Endodermal cell (in vitro differentiated cells): ENCODE measurements at regions not wholly inside any gene's neighbourhood (a gene's known extent, or its start where the extent isn't known, plus 50 kb on each side); places are given as distances from the start of the nearest gene placed in this dataset.

ENCODE experiments used
- DNase-seq: peaks from one replicate; pipeline ENCODE4 v3.0.0-alpha.2; 2017
- H3K27ac ChIP-seq: 2 replicates; pipeline ENCODE4 v1.5.1; 2013; ENCODE audit warnings: mild to moderate bottlenecking, low read depth, low read length, moderate library complexity
- H3K27me3 ChIP-seq: 2 replicates; pipeline ENCODE4 v1.6.1; 2013; ENCODE audit warnings: mild to moderate bottlenecking, low read length, moderate library complexity; ENCODE audit not compliant: insufficient read depth, control insufficient read depth, poor library complexity, severe bottlenecking
- H3K36me3 ChIP-seq: 2 replicates; pipeline ENCODE4 v1.7.0; 2013; ENCODE audit warnings: mild to moderate bottlenecking, low read length, moderate library complexity; ENCODE audit not compliant: control insufficient read depth, insufficient read depth
- H3K4me1 ChIP-seq: one replicate; pipeline ENCODE4 v1.7.0; 2013; ENCODE audit warnings: low read length; ENCODE audit not compliant: control insufficient read depth, insufficient read depth
- H3K4me3 ChIP-seq: 2 replicates; pipeline ENCODE4 v1.5.1; 2013; ENCODE audit warnings: mild to moderate bottlenecking, low read length, moderate library complexity
- H3K9ac ChIP-seq: 2 replicates; pipeline ENCODE4 v1.6.1; 2013; ENCODE audit warnings: mild to moderate bottlenecking, low read length, moderate library complexity; ENCODE audit not compliant: poor library complexity, severe bottlenecking; ENCODE audit errors: extremely low read depth
- H3K9me3 ChIP-seq: 2 replicates; pipeline ENCODE4 v1.6.1; 2013; ENCODE audit warnings: mild to moderate bottlenecking, low read length, moderate library complexity; ENCODE audit not compliant: control insufficient read depth
- H3K27ac Mint-ChIP-seq: 2 replicates; pipeline ENCODE4 v1.8.0; 2020; ENCODE audit warnings: mixed read lengths
- H3K27me3 Mint-ChIP-seq: 2 replicates; pipeline ENCODE4 v1.8.0; 2021; ENCODE audit warnings: mild to moderate bottlenecking, mixed read lengths; ENCODE audit not compliant: insufficient read depth
- H3K36me3 Mint-ChIP-seq: 2 replicates; pipeline ENCODE4 v1.8.0; 2020; ENCODE audit warnings: low read depth, mixed read lengths
- H3K4me1 Mint-ChIP-seq: 2 replicates; pipeline ENCODE4 v1.8.0; 2020; ENCODE audit warnings: mixed read lengths
- H3K4me3 Mint-ChIP-seq: 2 replicates; pipeline ENCODE4 v1.8.0; 2020; ENCODE audit warnings: mild to moderate bottlenecking, moderate library complexity, mixed read lengths
- H3K9me3 Mint-ChIP-seq: 2 replicates; pipeline ENCODE4 v1.8.0; 2020; ENCODE audit warnings: mild to moderate bottlenecking, mixed read lengths
- CTCF ChIP-seq: fragments of 200-600 bp; sonication (generic); conservative IDR thresholded peaks from 2 replicates; pipeline ENCODE4 v1.5.0; 2021; ENCODE audit warnings: antibody characterized with exemption, mild to moderate bottlenecking
- WGBS, 2 experiments: methylation state at CpG; one replicate each; pipeline versions ENCODE4 v1.1.5 to v1.1.7; 2013; ENCODE audit warnings: missing lambda C conversion rate in 2 of 2, mixed read lengths in 1 of 2; ENCODE audit not compliant: insufficient coverage in 1 of 2, insufficient read length in 1 of 2; 5-methylcytosine and 5-hydroxymethylcytosine counted together

GRCh38 chr4:147039976-147040575 lies 94.4 kb upstream of the TTC29 start:
- no peak for TF ChIP-seq CTCF
- DNase-seq, result no peak
- no peaks in the 10 kb centered on the region for H3K9me3 Mint-ChIP-seq

GRCh38 chr4:147040874-147041273 lies 95.2 kb upstream of the TTC29 start:
- Histone ChIP-seq H3K27ac (no peak overlapping the region), H3K4me3 (no peak overlapping the region), H3K36me3 (no peaks in the 10 kb centered on the region), H3K9ac (no peak overlapping the region), H3K27me3 (no peaks in the 10 kb centered on the region), H3K9me3 (no peaks in the 10 kb centered on the region), H3K4me1 (no peaks in the 10 kb centered on the region)
- DNase-seq, result no peak
- no peak overlapping the region for H3K4me3 Mint-ChIP-seq
- peaks cover 3% of the 10 kb centered on the region for H3K4me1 Mint-ChIP-seq
- TF ChIP-seq CTCF, result no peak
- H3K27me3 Mint-ChIP-seq, result no peaks in the 10 kb centered on the region
- WGBS, 2 experiments, result 94 to 100% methylated on average over 1 to 2 of the region's 3 CpGs
- no peak overlapping the region for H3K27ac Mint-ChIP-seq
- no peaks in the 10 kb centered on the region for H3K9me3 Mint-ChIP-seq
- H3K36me3 Mint-ChIP-seq, result no peaks in the 10 kb centered on the region

More at GRCh38 chr4:147039976-147040575, 94.4 kb upstream of the TTC29 start:
- no peaks in the 10 kb centered on the region for H3K36me3 ChIP-seq
- no peak overlapping the region for H3K27ac Mint-ChIP-seq
- H3K9me3 ChIP-seq, result no peaks in the 10 kb centered on the region
- no peak overlapping the region for H3K4me3 Mint-ChIP-seq
- no peaks in the 10 kb centered on the region for H3K27me3 Mint-ChIP-seq
- H3K27ac ChIP-seq, result no peak overlapping the region
- peaks cover 3% of the 10 kb centered on the region for H3K4me1 Mint-ChIP-seq
- WGBS, 2 experiments, result 87 to 97% methylated on average over 6 to 8 of the region's 8 CpGs
- H3K4me3 ChIP-seq, result no peak overlapping the region
- no peaks in the 10 kb centered on the region for H3K27me3 ChIP-seq
- H3K9ac ChIP-seq, result no peak overlapping the region
- H3K4me1 ChIP-seq, result no peaks in the 10 kb centered on the region
- no peaks in the 10 kb centered on the region for H3K36me3 Mint-ChIP-seq

GRCh38 chr4:147041376-147041775 lies 95.7 kb upstream of the TTC29 start:
- WGBS, 2 experiments, result 89 to 100% methylated on average over 3 to 4 of the region's 4 CpGs
- H3K27me3 Mint-ChIP-seq, result no peaks in the 10 kb centered on the region

More at GRCh38 chr4:147041376-147041775, 95.7 kb upstream of the TTC29 start:
- no peak overlapping the region for H3K27ac Mint-ChIP-seq
- H3K4me3 Mint-ChIP-seq, result no peak overlapping the region
- H3K27me3 ChIP-seq, result no peaks in the 10 kb centered on the region
- no peak overlapping the region for H3K4me3 ChIP-seq
- no peaks in the 10 kb centered on the region for H3K4me1 ChIP-seq
- H3K9ac ChIP-seq, result no peak overlapping the region
- TF ChIP-seq CTCF, result no peak
- no peaks in the 10 kb centered on the region for H3K36me3 ChIP-seq
- no peaks in the 10 kb centered on the region for H3K9me3 Mint-ChIP-seq
- no peaks in the 10 kb centered on the region for H3K36me3 Mint-ChIP-seq
- DNase-seq, result no peak
- no peaks in the 10 kb centered on the region for H3K9me3 ChIP-seq
- H3K4me1 Mint-ChIP-seq, result peaks cover 5% of the 10 kb centered on the region
- H3K27ac ChIP-seq, result no peak overlapping the region
